IMR-90 (cell line): ENCODE measurements at regions not wholly inside any gene's neighbourhood (a gene's known extent, or its start where the extent isn't known, plus 50 kb on each side); places are given as distances from the start of the nearest gene placed in this dataset.

Experiments used
- ATAC-seq: fragments of 200-7000 bp; cut with Tn5 transposase; 2 replicates; pipeline ENCODE4 v1.9.1; 2020; ENCODE audit warnings: low read depth, mild to moderate bottlenecking, moderate library complexity
- BruUV-seq: library from RNA; stranded (reverse); fragments of 400-500 nt; replicated peaks from 2 replicates; lab custom pipeline; 2021; lab: Mats Ljungman, UMichigan
- CTCF ChIA-PET: fragments of 300-600 bp; formaldehyde crosslinking; extraction: SDS; loops from one replicate; lab custom pipeline; 2021; ENCODE audit warnings: antibody characterized with exemption; lab: Yijun Ruan, JAX
- POLR2A ChIA-PET: fragments of 300-600 bp; sonication (Branson Sonifier 250); formaldehyde crosslinking; loops from one replicate; lab custom pipeline; 2022; ENCODE audit warnings: antibody characterized with exemption; ENCODE audit not compliant: unreplicated experiment; lab: Charles Lee
- DNase-seq: peaks from one replicate; pipeline ENCODE4 v3.0.0; 2013
- H2AFZ ChIP-seq: replicated peaks from 2 replicates; pipeline ENCODE3; 2013; ENCODE audit warnings: low read length, mild to moderate bottlenecking; ENCODE audit not compliant: poor library complexity
- H2AK5ac ChIP-seq: 2 replicates; pipeline ENCODE4 v1.6.1; 2013; ENCODE audit warnings: low read depth, low read length, inconsistent platforms
- H2AK9ac ChIP-seq: replicated peaks from 2 replicates; pipeline ENCODE3; 2013; ENCODE audit warnings: mild to moderate bottlenecking, low read depth, low read length, moderate library complexity; ENCODE audit not compliant: poor library complexity
- H2BK120ac ChIP-seq: 2 replicates; pipeline ENCODE4 v1.6.1; 2013; ENCODE audit warnings: low read depth, low read length, inconsistent platforms
- H2BK15ac ChIP-seq: 3 replicates; pipeline ENCODE4 v1.6.1; 2013; ENCODE audit warnings: low read depth, low read length, inconsistent platforms
- H2BK20ac ChIP-seq: 2 replicates; pipeline ENCODE4 v1.6.1; 2013; ENCODE audit warnings: low read depth, mild to moderate bottlenecking, inconsistent platforms, low read length, moderate library complexity
- H2BK5ac ChIP-seq: 2 replicates; pipeline ENCODE4 v1.6.1; 2013; ENCODE audit warnings: mild to moderate bottlenecking, low read depth, low read length, inconsistent platforms; ENCODE audit not compliant: poor library complexity, severe bottlenecking
- H3K14ac ChIP-seq: replicated peaks from 2 replicates; pipeline ENCODE4 v1.6.1; 2013; ENCODE audit warnings: low read depth, low read length, inconsistent platforms
- H3K18ac ChIP-seq: 2 replicates; pipeline ENCODE4 v1.6.1; 2013; ENCODE audit warnings: low read depth, low read length, control low read depth
- H3K23ac ChIP-seq: 2 replicates; pipeline ENCODE4 v1.6.1; 2013; ENCODE audit warnings: low read depth, low read length, inconsistent platforms
- H3K27ac ChIP-seq: 2 replicates; pipeline ENCODE4 v1.5.1; 2013; ENCODE audit warnings: mild to moderate bottlenecking, control low read depth, low read length; ENCODE audit not compliant: insufficient read depth
- H3K27me3 ChIP-seq: 2 replicates; pipeline ENCODE4 v1.6.1; 2013; ENCODE audit warnings: low read length; ENCODE audit not compliant: control insufficient read depth, insufficient read depth
- H3K36me3 ChIP-seq: 2 replicates; pipeline ENCODE4 v1.6.1; 2013; ENCODE audit warnings: low read length, mixed read lengths; ENCODE audit not compliant: control insufficient read depth, insufficient read depth
- H3K4ac ChIP-seq: 2 replicates; pipeline ENCODE4 v1.6.1; 2013; ENCODE audit warnings: low read depth, low read length, inconsistent platforms
- H3K4me1 ChIP-seq: 2 replicates; pipeline ENCODE4 v1.6.1; 2013; ENCODE audit warnings: low read length, mixed read lengths; ENCODE audit not compliant: control insufficient read depth, insufficient read depth
- H3K4me2 ChIP-seq: 2 replicates; pipeline ENCODE4 v1.6.1; 2013; ENCODE audit warnings: low read depth, mild to moderate bottlenecking, control low read depth, low read length, moderate library complexity
- H3K4me3 ChIP-seq: 2 replicates; pipeline ENCODE4 v1.5.1; 2013; ENCODE audit warnings: low read depth, mild to moderate bottlenecking, control low read depth, low read length, moderate library complexity; ENCODE audit not compliant: insufficient read depth
- H3K56ac ChIP-seq: 2 replicates; pipeline ENCODE4 v1.6.1; 2013; ENCODE audit warnings: low read length, inconsistent platforms; ENCODE audit not compliant: insufficient read depth; ENCODE audit errors: extremely low read depth
- H3K79me1 ChIP-seq, 2 experiments: 2 replicates each; pipeline ENCODE4 v1.6.1; 2013; ENCODE audit warnings: low read length in 2 of 2, inconsistent platforms in 1 of 2, low read depth in 1 of 2
- H3K9ac ChIP-seq: 2 replicates; pipeline ENCODE4 v1.6.1; 2013; ENCODE audit warnings: low read depth, low read length, control low read depth
- H3K9me1 ChIP-seq: 2 replicates; pipeline ENCODE4 v1.6.1; 2013; ENCODE audit warnings: low read length, inconsistent platforms; ENCODE audit not compliant: insufficient read depth
- H3K9me3 ChIP-seq: 2 replicates; pipeline ENCODE4 v1.6.1; 2013; ENCODE audit warnings: low read length; ENCODE audit not compliant: control insufficient read depth, insufficient read depth
- H4K20me1 ChIP-seq: 2 replicates; pipeline ENCODE4 v1.6.1; 2013; ENCODE audit warnings: low read length, inconsistent platforms; ENCODE audit not compliant: insufficient read depth
- H4K5ac ChIP-seq: 2 replicates; pipeline ENCODE4 v1.6.1; 2013; ENCODE audit warnings: mild to moderate bottlenecking, low read depth, low read length, control low read depth
- H4K8ac ChIP-seq, 2 experiments: 2 replicates each; pipeline ENCODE4 v1.6.1; 2013; ENCODE audit warnings: low read depth in 2 of 2, low read length in 2 of 2, control low read depth in 1 of 2, inconsistent platforms in 1 of 2
- H4K91ac ChIP-seq: 2 replicates; pipeline ENCODE4 v1.6.1; 2013; ENCODE audit warnings: low read depth, low read length, inconsistent platforms; ENCODE audit not compliant: insufficient read depth
- MAZ ChIP-seq: IDR thresholded peaks from 2 replicates; pipeline ENCODE4 v1.6.1; 2012; ENCODE audit warnings: low read depth, mild to moderate bottlenecking, low read length, improper control_type of control experiment, moderate library complexity, borderline replicate concordance
- NFE2L2 ChIP-seq: fragments of 150-350 bp; IDR thresholded peaks from 2 replicates; pipeline ENCODE4 v1.6.1; 2016; ENCODE audit warnings: low read depth, mild to moderate bottlenecking, low read length
- RAD21 ChIP-seq: IDR thresholded peaks from 2 replicates; pipeline ENCODE4 v1.6.1; 2012; ENCODE audit warnings: low read length, improper control_type of control experiment
- RCOR1 ChIP-seq: IDR thresholded peaks from 2 replicates; pipeline ENCODE4 v1.6.1; 2012; ENCODE audit warnings: mild to moderate bottlenecking, low read length, improper control_type of control experiment; ENCODE audit not compliant: insufficient replicate concordance
- WGBS, 2 experiments: methylation state at CpG; one replicate each; pipeline versions ENCODE4 v1.1.5 to v1.1.7; 2013; ENCODE audit warnings: missing lambda C conversion rate in 2 of 2; ENCODE audit not compliant: insufficient read length in 1 of 2; ENCODE audit errors: extremely low coverage in 2 of 2; 5-methylcytosine and 5-hydroxymethylcytosine counted together
- dilution Hi-C: fragments of 300-500 bp; cut with HindIII; formaldehyde crosslinking; loops from one replicate; pipeline ENCODE4 v1.14.3; 2018; ENCODE audit warnings: low sequenced_read_pairs; ENCODE audit not compliant: unreplicated experiment
- in situ Hi-C: fragments of 300-500 bp; cut with MboI; formaldehyde crosslinking; loops from 3 replicates; pipeline ENCODE4 v1.14.3; 2019; ENCODE audit warnings: low sequenced_read_pairs, inconsistent platforms, mixed read lengths
- intact Hi-C: fragments of 100-400 bp; cut with micrococcal nuclease; formaldehyde crosslinking; loops from 2 replicates; pipeline ENCODE4 v1.10.0; 2022
- TF ChIP-seq, protein P1 (sequence below): fragments of 150-350 bp; IDR thresholded peaks from 2 replicates; pipeline ENCODE4 v1.6.1; 2016; ENCODE audit warnings: low read depth, mild to moderate bottlenecking, low read length, moderate library complexity, borderline replicate concordance

DNA sequence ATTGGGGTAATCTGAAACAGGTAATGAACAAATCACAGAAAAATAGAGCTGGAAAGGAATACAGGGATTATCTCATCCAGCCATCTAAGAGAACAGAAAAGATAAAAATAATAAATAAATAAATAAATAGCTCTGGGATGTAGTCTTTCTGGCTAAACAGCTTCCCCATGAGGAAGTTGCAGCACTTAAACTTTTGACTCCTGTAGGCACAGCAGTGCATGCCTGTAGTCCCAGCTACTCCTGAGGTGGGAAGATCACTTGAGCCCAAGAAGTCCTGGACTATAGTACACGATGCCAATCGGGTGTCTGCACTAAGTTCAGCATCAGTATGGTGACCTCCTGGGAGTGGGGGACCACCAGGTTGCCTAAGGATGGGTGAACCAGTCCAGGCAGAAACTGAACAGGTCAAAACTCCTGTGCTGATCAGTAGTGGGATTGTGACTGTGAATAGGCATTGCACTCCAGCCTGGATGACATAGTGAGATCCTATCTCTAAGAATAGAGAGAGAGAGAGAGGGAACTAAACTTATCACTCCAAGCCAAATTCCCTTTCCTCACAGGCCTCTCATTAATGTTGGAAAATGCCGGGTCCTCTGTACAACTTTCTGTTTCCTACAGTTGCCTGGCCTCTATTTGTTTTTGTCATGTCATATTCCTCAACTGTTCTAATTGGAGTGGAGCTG lies 61.7 kb upstream of the CDK13 start:
- WGBS, 2 experiments = 82% methylated on average over 2 of the region's 3 CpGs; no CpG with 5 or more reads in 1 of the 2 experiments
- no peak overlapping the region for H3K14ac ChIP-seq
- intact Hi-C loops = no loop called here
- H3K36me3 ChIP-seq = no peaks in the 10 kb centered on the region
- no peak overlapping the region for H3K18ac ChIP-seq
- no TSS peak for BruUV-seq
- no peak overlapping the region for H4K5ac ChIP-seq
- no peak overlapping the region for H2BK5ac ChIP-seq
- no peak overlapping the region for H3K23ac ChIP-seq
- no peak overlapping the region for H2BK120ac ChIP-seq
- no peak overlapping the region for H3K4me2 ChIP-seq
- dilution Hi-C loops = no loop called here
- peaks cover 32% of the 10 kb centered on the region for H3K27me3 ChIP-seq
- H4K8ac ChIP-seq = no peak overlapping the region
- no peak overlapping the region for H2AFZ ChIP-seq
- no peak overlapping the region for H2AK9ac ChIP-seq
- no peak overlapping the region for H2AK5ac ChIP-seq
- H3K4me3 ChIP-seq = no peak overlapping the region
- POLR2A ChIA-PET = no interaction called here
- no peak overlapping the region for H4K91ac ChIP-seq
- H3K4ac ChIP-seq = no peak overlapping the region
- H4K20me1 ChIP-seq = no peaks in the 10 kb centered on the region
- no peak overlapping the region for H3K27ac ChIP-seq
- no peak for DNase-seq
- no peak for ATAC-seq
- no peaks in the 10 kb centered on the region for H3K4me1 ChIP-seq
- H3K79me1 ChIP-seq = no peaks in the 10 kb centered on the region
- H3K9me3 ChIP-seq = no peaks in the 10 kb centered on the region
- no peak overlapping the region for H3K9ac ChIP-seq
- TF ChIP-seq, protein P1, sequence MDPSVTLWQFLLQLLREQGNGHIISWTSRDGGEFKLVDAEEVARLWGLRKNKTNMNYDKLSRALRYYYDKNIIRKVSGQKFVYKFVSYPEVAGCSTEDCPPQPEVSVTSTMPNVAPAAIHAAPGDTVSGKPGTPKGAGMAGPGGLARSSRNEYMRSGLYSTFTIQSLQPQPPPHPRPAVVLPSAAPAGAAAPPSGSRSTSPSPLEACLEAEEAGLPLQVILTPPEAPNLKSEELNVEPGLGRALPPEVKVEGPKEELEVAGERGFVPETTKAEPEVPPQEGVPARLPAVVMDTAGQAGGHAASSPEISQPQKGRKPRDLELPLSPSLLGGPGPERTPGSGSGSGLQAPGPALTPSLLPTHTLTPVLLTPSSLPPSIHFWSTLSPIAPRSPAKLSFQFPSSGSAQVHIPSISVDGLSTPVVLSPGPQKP = no peak
- TF ChIP-seq MAZ (no peak), RAD21 (no peak), NFE2L2 (no peak), RCOR1 (no peak)
- H3K9me1 ChIP-seq = no peaks in the 10 kb centered on the region
- in situ Hi-C loops = no loop called here
- H2BK15ac ChIP-seq = no peak overlapping the region
- no peak overlapping the region for H3K56ac ChIP-seq
- CTCF ChIA-PET = no interaction called here
- H2BK20ac ChIP-seq = no peak overlapping the region
